ENCODE measurements at regions not wholly inside any gene's neighbourhood (a gene's known extent, or its start where the extent isn't known, plus 50 kb on each side); places are given as distances from the start of the nearest gene placed in this dataset.

DNA sequence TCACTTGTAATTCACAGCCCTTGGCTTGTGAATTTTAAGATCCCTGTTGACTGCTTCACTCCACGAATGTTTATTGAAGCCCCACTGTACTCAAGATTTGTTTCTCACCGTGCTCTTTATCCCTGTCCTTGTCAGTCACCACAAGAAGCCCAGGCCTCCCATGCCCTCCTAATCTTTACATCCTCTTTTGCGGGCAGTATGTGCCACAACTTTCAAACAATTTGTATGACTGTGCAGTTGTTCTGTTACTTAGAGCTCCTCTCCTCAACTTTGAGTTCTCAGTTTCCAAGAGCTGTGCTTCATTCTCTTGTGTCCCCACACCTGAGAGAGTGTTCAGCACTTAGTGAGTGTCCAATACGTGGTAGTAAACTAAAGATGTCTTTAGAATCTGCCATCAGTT is 467.7 kb downstream of the NKX6-1 start:
- Histone ChIP-seq H2BK15ac (ENCODE audit: low read depth, low read length) (no peak overlapping the region), H3K18ac (ENCODE audit: insufficient read length, low read depth, low read length) (no peak overlapping the region), H4K8ac (replicated peaks; ENCODE audit: insufficient read length, low read depth, low read length) (no peak overlapping the region), H2BK12ac (ENCODE audit: insufficient read length, low read depth, low read length) (no peak overlapping the region), H3K23ac (ENCODE audit: insufficient read length, low read depth, low read length) (no peak overlapping the region), H3K23me2 (ENCODE audit: insufficient read length, low read depth, low read length, poor library complexity, severe bottlenecking) (no peaks in the 10 kb centered on the region), H2AK5ac (ENCODE audit: insufficient read length, low read length) (no peak overlapping the region), H4K91ac (ENCODE audit: insufficient read length, low read depth, low read length) (no peak overlapping the region), H2BK20ac (ENCODE audit: low read depth, low read length, poor library complexity, severe bottlenecking) (no peak overlapping the region), H2BK5ac (ENCODE audit: insufficient read length, low read length) (no peak overlapping the region), H3K14ac (ENCODE audit: insufficient read depth, low read length) (no peak overlapping the region), H3K79me1 (ENCODE audit: insufficient read depth, low read depth, low read length, poor library complexity, severe bottlenecking) (no peaks in the 10 kb centered on the region), H4K5ac (ENCODE audit: insufficient read length, low read depth, low read length) (no peak overlapping the region), H3K27me3 (ENCODE audit: insufficient read depth, low read length) (no peaks in the 10 kb centered on the region), H3K4me1 (ENCODE audit: insufficient read depth, low read length) (no peaks in the 10 kb centered on the region), H3K9me3 (ENCODE audit: control insufficient read depth, low read depth, low read length) (no peaks in the 10 kb centered on the region), H4K20me1 (ENCODE audit: control insufficient read depth, insufficient read depth, insufficient read length) (no peaks in the 10 kb centered on the region), H2BK120ac (ENCODE audit: low read depth, low read length, poor library complexity, severe bottlenecking) (no peak overlapping the region), H3K9ac (ENCODE audit: extremely low read depth, insufficient read length, low read length) (no peak overlapping the region), H3K79me2 (ENCODE audit: insufficient read depth, low read length) (no peaks in the 10 kb centered on the region), H3K56ac (ENCODE audit: insufficient read length, low read depth, low read length) (no peak overlapping the region), H2AFZ (ENCODE audit: low read length) (no peak overlapping the region), H3T11ph (ENCODE audit: low read length) (no peak overlapping the region), H3K4me2 (ENCODE audit: insufficient read depth, insufficient read length, low read length) (no peak overlapping the region), H3K4ac (ENCODE audit: low read depth, low read length) (no peak overlapping the region), H3K27ac (ENCODE audit: insufficient read length, low read depth, low read length) (no peak overlapping the region)
- TF ChIP-seq CTCF (conservative IDR thresholded peaks at IDR 0.05) = no peak
- H3K27ac Mint-ChIP-seq = no peak overlapping the region
- 0 out of 7 replicates have a peak, but pooled peaks cover 0 to 6% (median 0%) of the 10 kb centered on the region in 3 experiments for H3K36me3 Mint-ChIP-seq (ENCODE audit: insufficient read depth in 1 of 3, low read depth in 3 of 3)
- no CpG with 5 or more reads among the region's 4 CpGs for WGBS (ENCODE audit: extremely low coverage, insufficient read length, low lambda C conversion rate)
- peaks cover 0 to 4% of the 10 kb centered on the region in 2 experiments; a peak in 1 of 5 replicates for H3K9me3 Mint-ChIP-seq
- no peak overlapping the region for H3K4me3 Mint-ChIP-seq
- DNase-seq = no peak
- H3K4me1 Mint-ChIP-seq = no peaks in the 10 kb centered on the region
- H3K27me3 Mint-ChIP-seq (ENCODE audit: low read depth) = no peaks in the 10 kb centered on the region; the same call in 1 of the 2 replicates
